GM18861 (cell line): ENCODE measurements at regions not wholly inside any gene's neighbourhood (a gene's known extent, or its start where the extent isn't known, plus 50 kb on each side); places are given as distances from the start of the nearest gene placed in this dataset.
"Not testable (repeated sequence)": the region's sequence is repeated elsewhere in the genome, so short reads cannot be mapped to it uniquely, and the experiment has no call there.

Source experiments
- ATAC-seq: cut with Tn5 transposase; IDR thresholded peaks from one replicate; pipeline ENCODE4 v1.9.1; 2021; ENCODE audit not compliant: unreplicated experiment

GRCh38 chr3:86794361-86795065 lies 196.4 kb downstream of the VGLL3 start:
- ATAC-seq: no peak

GRCh38 chr3:86793786-86794185 lies 197.2 kb downstream of the VGLL3 start:
- no peak for ATAC-seq

GRCh38 chr3:86792316-86792715 lies 198.6 kb downstream of the VGLL3 start:
- no peak for ATAC-seq

- ATAC-seq: no peak
Observed at GRCh38 chr3:86790884-86791549, 199.9 kb downstream of the VGLL3 start.

GRCh38 chr3:86788371-86788770 lies 202.6 kb downstream of the VGLL3 start:
- no peak for ATAC-seq

GRCh38 chr3:86787091-86787490 lies 203.9 kb downstream of the VGLL3 start:
- no peak for ATAC-seq

GRCh38 chr3:86785386-86785785 lies 205.6 kb downstream of the VGLL3 start:
- no peak for ATAC-seq

GRCh38 chr3:86782866-86783265 lies 208.1 kb downstream of the VGLL3 start:
- ATAC-seq: no peak

- no peak for ATAC-seq
Observed at GRCh38 chr3:86782286-86782685, 208.7 kb downstream of the VGLL3 start.

- no peak for ATAC-seq
Observed at GRCh38 chr3:86774082-86774691, 216.8 kb downstream of the VGLL3 start.

GRCh38 chr3:86772699-86773098 lies 218.2 kb downstream of the VGLL3 start:
- ATAC-seq: no peak

GRCh38 chr3:86771741-86772512 lies 219.0 kb downstream of the VGLL3 start:
- no peak for ATAC-seq

- no peak for ATAC-seq
Observed at GRCh38 chr3:86766331-86766730, 224.6 kb downstream of the VGLL3 start.

GRCh38 chr3:86757322-86758179 lies 233.4 kb downstream of the VGLL3 start:
- ATAC-seq: not testable (repeated sequence)

- ATAC-seq: no peak
Observed at GRCh38 chr3:86748015-86748414, 242.9 kb downstream of the VGLL3 start.

- no peak for ATAC-seq
Observed at GRCh38 chr3:86744051-86744450, 246.9 kb downstream of the VGLL3 start.

GRCh38 chr3:86743233-86743632 lies 247.7 kb downstream of the VGLL3 start:
- ATAC-seq: no peak

GRCh38 chr3:86740751-86741150 lies 250.2 kb downstream of the VGLL3 start:
- no peak for ATAC-seq

GRCh38 chr3:86739244-86739643 lies 251.7 kb downstream of the VGLL3 start:
- ATAC-seq: no peak

- ATAC-seq: no peak
Observed at GRCh38 chr3:86738684-86739083, 252.3 kb downstream of the VGLL3 start.

- ATAC-seq: no peak
Observed at GRCh38 chr3:86737517-86737916, 253.4 kb downstream of the VGLL3 start.
